Loucy (cell line): ENCODE measurements at regions not wholly inside any gene's neighbourhood (a gene's known extent, or its start where the extent isn't known, plus 50 kb on each side); places are given as distances from the start of the nearest gene placed in this dataset.

Experiments
- H2AFZ ChIP-seq: fragments of 200-600 bp; sonication (generic); 2 replicates; pipeline ENCODE4 v1.6.0; 2016; ENCODE audit warnings: antibody characterized with exemption, mild to moderate bottlenecking, low read length, moderate library complexity
- H3F3A ChIP-seq: fragments of 200-600 bp; 2 replicates; pipeline ENCODE4 v1.6.0; 2016; ENCODE audit warnings: antibody characterized with exemption, low read depth, mild to moderate bottlenecking
- H3K27me3 ChIP-seq: fragments of 200-600 bp; sonication (generic); 2 replicates; pipeline ENCODE4 v1.6.1; 2014; ENCODE audit warnings: low read length, mild to moderate bottlenecking; ENCODE audit not compliant: insufficient read depth, poor library complexity, severe bottlenecking
- H3K36me3 ChIP-seq: fragments of 200-600 bp; sonication (generic); 2 replicates; pipeline ENCODE4 v1.6.1; 2016; ENCODE audit warnings: low read length; ENCODE audit not compliant: insufficient read depth
- H3K4me1 ChIP-seq: fragments of 200-600 bp; sonication (generic); 2 replicates; pipeline ENCODE4 v1.5.1; 2014; ENCODE audit warnings: low read length, mild to moderate bottlenecking; ENCODE audit not compliant: insufficient read depth, poor library complexity, severe bottlenecking
- H3K4me2 ChIP-seq: fragments of 200-600 bp; sonication (generic); 2 replicates; pipeline ENCODE4 v1.6.0; 2014; ENCODE audit warnings: antibody characterized with exemption, low read length, low read depth, mild to moderate bottlenecking; ENCODE audit not compliant: poor library complexity, severe bottlenecking
- H3K4me3 ChIP-seq: fragments of 200-600 bp; sonication (generic); 2 replicates; pipeline ENCODE4 v1.5.1; 2014; ENCODE audit warnings: low read length, mild to moderate bottlenecking, mixed read lengths; ENCODE audit not compliant: poor library complexity, severe bottlenecking
- H3K79me2 ChIP-seq: fragments of 200-600 bp; sonication (generic); 2 replicates; pipeline ENCODE4 v1.6.1; 2014; ENCODE audit warnings: low read length; ENCODE audit not compliant: insufficient read depth
- H3K9ac ChIP-seq: fragments of 200-600 bp; sonication (generic); 2 replicates; pipeline ENCODE4 v1.6.0; 2014; ENCODE audit warnings: mild to moderate bottlenecking, low read depth, low read length, moderate library complexity; ENCODE audit not compliant: poor library complexity, severe bottlenecking
- H3K9me2 ChIP-seq: fragments of 200-600 bp; sonication (generic); replicated peaks from 2 replicates; pipeline ENCODE4 v1.6.1; 2016; ENCODE audit warnings: low read depth, low read length, mixed read lengths
- H3K9me3 ChIP-seq: fragments of 200-600 bp; sonication (generic); 2 replicates; pipeline ENCODE4 v1.6.1; 2014; ENCODE audit warnings: mild to moderate bottlenecking, antibody characterized with exemption, low read length, low read depth; ENCODE audit not compliant: insufficient read depth
- H4K20me1 ChIP-seq: fragments of 200-600 bp; sonication (generic); 2 replicates; pipeline ENCODE4 v1.6.0; 2014; ENCODE audit warnings: antibody characterized with exemption, low read length, mild to moderate bottlenecking; ENCODE audit not compliant: insufficient read depth, poor library complexity, severe bottlenecking
- CTCF ChIP-seq: fragments of 200-600 bp; sonication (generic); conservative IDR thresholded peaks from 2 replicates; pipeline ENCODE4 v1.5.1; 2014; ENCODE audit warnings: mild to moderate bottlenecking, antibody characterized with exemption, low read length
- EZH2phosphoT487 ChIP-seq: fragments of 200-600 bp; IDR thresholded peaks from 2 replicates; pipeline ENCODE4 v1.6.1; 2018; ENCODE audit warnings: antibody characterized with exemption, mild to moderate bottlenecking, moderate library complexity, borderline replicate concordance

DNA sequence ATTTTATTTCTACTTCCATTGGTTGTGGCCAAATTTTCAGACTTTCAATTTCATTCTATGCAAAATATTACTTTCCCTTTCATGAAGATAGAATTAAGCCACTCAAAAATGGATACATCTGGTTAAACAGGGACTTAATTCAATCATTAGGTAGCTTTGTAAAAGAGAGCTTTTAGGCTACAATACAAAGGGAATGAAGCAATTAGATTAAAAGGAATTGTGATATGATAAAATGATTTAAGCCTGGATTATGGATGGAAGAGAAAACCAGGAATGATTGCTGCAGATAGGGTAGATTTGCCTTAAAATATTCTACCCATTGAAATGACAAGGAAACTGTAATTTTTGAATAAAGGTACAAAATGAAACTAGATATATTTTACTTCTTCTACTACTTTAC is 134.6 kb upstream of the PDHA2 start:
- Histone ChIP-seq H2AFZ (no peak overlapping the region), H3K4me1 (no peaks in the 10 kb centered on the region), H3K9ac (no peak overlapping the region), H3K36me3 (no peaks in the 10 kb centered on the region), H3K4me3 (no peak overlapping the region), H4K20me1 (no peaks in the 10 kb centered on the region), H3K79me2 (no peaks in the 10 kb centered on the region), H3K9me2 (no peaks in the 10 kb centered on the region), H3K27me3 (no peaks in the 10 kb centered on the region), H3K4me2 (no peak overlapping the region), H3F3A (no peaks in the 10 kb centered on the region), H3K9me3 (no peaks in the 10 kb centered on the region)
- no peak for TF ChIP-seq EZH2phosphoT487
- TF ChIP-seq CTCF, result no peak

DNA sequence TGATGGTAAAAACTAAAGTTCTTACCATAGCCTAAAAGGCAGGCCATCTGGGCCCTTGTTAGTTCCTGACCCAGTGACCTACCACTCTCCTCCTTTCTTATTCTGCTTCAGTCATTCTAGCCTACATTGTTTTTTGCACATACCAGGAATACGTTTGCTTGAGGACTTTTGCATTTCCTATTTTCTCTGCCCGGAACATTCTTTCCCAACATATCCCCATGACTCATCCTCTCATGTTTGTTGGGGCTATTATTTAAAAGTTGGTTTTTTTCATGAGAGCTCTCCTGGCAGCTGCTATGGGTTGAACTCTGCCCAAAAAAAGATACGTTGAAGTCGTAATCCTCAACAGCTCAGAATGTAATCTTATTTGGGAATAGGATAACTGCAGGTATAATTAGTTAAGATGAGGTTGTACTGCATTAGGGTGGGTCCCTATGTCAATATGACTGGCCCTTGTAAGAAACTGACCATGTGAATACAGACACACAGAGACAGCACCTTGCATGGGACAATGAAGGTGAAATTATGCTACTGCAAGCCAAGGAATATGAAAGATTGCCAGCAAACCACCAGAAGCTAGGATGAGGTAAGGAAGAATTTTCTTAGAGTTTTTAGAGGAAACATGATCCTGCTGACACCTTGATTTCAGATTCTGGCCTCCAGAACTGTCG is 138.3 kb upstream of the PDHA2 start:
- TF ChIP-seq EZH2phosphoT487 (no peak), CTCF (no peak)

GRCh38 chr4:95694411-95694810 is 145.5 kb upstream of the PDHA2 start:
- Histone ChIP-seq H3K4me3 (no peak overlapping the region), H3F3A (no peaks in the 10 kb centered on the region), H3K9me2 (no peaks in the 10 kb centered on the region), H3K9me3 (no peaks in the 10 kb centered on the region), H3K9ac (no peak overlapping the region), H3K36me3 (no peaks in the 10 kb centered on the region), H3K27me3 (no peaks in the 10 kb centered on the region), H4K20me1 (no peaks in the 10 kb centered on the region), H3K4me1 (no peaks in the 10 kb centered on the region), H3K4me2 (no peak overlapping the region), H2AFZ (no peak overlapping the region), H3K79me2 (no peaks in the 10 kb centered on the region)
- TF ChIP-seq CTCF, result no peak
- TF ChIP-seq EZH2phosphoT487, result no peak

More for the DNA sequence above, 138.3 kb upstream of the PDHA2 start:
- Histone ChIP-seq H3K4me3 (no peak overlapping the region), H3K4me2 (no peak overlapping the region), H3K36me3 (no peaks in the 10 kb centered on the region), H3F3A (no peaks in the 10 kb centered on the region), H3K27me3 (no peaks in the 10 kb centered on the region), H3K79me2 (no peaks in the 10 kb centered on the region), H3K9me2 (no peaks in the 10 kb centered on the region), H3K4me1 (no peaks in the 10 kb centered on the region), H3K9ac (no peak overlapping the region), H3K9me3 (no peaks in the 10 kb centered on the region), H2AFZ (no peak overlapping the region), H4K20me1 (no peaks in the 10 kb centered on the region)
